ENCODE measurements at regions not wholly inside any gene's neighbourhood (a gene's known extent, or its start where the extent isn't known, plus 50 kb on each side); places are given as distances from the start of the nearest gene placed in this dataset.

DNA sequence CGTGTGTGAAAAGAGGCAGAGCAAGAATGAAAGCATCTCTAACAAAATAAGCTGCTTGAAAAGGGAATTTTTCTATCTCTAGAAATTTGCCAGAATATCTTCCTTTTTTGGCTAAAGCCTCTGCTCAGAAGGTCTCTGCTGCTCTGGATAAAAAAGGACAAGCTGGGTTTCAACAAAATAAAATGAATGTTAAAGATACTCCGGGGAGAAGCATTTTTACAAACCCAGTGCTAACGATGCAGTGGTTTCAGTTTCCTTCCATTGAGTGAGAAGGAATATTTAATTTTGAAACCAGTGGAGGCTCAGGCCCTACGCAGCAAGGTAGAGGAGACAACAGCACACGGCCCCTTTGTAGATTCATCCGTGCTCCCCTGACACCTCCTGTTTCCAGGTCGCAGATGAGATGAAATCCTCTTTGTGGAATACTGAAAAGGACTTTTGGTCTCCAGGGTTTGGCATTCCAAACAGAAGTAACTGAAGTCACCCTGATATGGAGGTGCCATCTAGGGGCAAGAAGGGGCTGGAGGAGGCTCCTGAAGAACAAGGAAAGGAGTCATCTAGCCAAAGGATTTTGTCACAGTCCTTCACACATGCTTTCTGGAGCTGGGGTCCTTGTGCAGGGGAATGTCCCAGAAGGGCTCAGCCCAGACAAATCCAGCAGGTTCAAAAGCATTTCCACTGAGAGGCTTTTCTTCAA, 65.7 kb upstream of the SYT6 start:
- DNase-seq: no peak

DNA sequence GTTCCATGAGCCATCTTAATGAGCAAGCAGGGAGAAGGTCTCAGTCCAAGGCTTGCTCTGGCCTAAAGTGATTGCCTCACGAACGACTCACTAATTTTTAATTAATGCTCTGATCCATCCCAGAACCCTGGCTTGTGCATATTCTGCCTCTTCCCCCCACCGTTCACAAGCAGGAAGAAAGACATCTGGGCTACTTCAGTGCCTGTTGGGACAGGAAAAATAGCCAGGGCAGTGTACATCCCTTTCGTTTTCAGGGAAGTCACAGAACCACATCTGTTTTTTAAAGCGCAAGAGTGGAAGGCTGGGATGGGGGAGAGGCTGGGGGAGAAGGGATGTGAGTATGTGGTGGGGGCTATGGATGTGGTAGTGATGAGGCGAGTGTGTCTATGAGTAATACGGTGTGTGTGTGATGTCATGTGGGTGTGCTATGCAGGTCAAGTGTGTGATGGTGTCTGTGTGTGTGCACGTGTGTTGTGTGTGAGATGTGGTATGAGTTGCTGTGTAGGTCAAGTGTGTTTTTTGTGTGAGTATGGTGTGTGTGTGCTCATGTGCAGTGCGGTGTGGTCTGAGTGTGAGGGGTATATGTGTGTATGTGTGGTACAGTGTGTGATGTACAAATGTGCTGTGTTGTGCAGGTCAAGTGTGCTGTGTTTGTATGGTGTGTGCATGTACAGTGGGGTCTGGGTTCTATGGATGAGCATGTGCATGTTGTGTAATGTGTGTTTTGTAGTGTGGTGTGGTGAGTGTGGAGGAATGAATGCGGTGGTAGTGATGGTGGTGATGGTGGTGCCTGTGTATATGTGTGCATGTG, 64.9 kb upstream of the SYT6 start:
- no peak for DNase-seq

- no peak for DNase-seq
Observed at GRCh38 chr1:114216431-114217173, 62.9 kb upstream of the SYT6 start.

DNA sequence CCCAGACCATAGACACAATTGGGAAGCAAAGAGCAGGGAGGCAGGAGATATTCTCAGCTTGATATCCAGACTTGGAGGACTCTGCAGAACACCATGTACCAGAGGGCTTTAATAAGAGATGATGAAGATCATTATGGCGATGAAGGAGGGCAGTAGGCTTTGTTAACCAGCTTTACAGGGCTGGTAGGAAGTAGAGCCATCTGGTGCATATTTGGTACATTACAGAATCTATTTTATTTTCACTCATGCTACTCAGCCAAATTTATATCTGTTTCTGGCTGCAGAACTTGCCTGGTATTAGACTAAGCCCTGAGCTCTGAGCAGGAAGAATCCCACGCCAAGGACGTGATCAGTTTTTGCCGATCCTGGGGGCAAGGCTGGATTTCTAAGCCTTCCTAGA, 61.8 kb upstream of the SYT6 start:
- no peak for DNase-seq

- DNase-seq: no peak
Observed at GRCh38 chr1:114214016-114214415, 60.3 kb upstream of the SYT6 start.

DNA sequence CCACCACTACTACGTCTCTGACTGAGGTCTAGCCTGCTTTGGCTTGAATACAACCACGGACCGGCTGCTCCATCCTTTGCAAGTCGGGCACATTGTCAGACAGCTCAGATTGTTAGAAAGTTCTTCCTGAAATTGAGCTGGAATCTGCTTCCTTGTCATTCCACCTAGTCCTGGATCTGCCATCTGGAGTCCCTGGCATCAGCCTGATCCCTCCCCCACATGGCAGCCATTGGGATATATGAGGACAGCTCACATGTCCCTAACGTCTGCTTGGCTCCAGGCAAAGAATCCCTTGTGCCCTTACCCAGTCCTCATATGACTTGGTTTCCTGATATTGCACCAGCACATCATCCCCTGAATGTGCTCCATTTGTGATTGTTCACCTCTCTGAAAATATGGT, 56.3 kb upstream of the SYT6 start:
- DNase-seq: no peak

GRCh38 chr1:114208714-114209113, 55.0 kb upstream of the SYT6 start:
- DNase-seq: no peak

DNA sequence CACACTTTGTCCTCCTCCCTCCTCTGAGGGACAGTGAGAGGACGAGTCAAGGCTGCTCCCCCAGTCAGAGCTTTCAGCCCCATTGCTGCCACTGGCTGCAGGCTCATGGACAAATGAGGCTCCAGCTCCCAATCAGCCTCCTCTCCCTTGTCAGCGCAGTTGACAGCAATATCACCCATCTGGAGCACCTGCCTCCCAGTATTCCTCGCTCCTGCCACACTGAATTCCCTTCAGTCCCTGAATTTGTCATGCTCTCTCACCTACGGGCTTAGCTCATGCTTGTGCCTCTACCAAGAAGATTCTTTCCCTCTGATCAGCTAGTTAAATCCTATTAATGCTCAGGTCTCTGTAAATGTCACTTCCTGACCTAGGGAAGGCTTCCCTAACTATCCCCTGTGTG, 54.4 kb upstream of the SYT6 start:
- DNase-seq: no peak

GRCh38 chr1:114207635-114208034, 54.0 kb upstream of the SYT6 start:
- no peak for DNase-seq

DNA sequence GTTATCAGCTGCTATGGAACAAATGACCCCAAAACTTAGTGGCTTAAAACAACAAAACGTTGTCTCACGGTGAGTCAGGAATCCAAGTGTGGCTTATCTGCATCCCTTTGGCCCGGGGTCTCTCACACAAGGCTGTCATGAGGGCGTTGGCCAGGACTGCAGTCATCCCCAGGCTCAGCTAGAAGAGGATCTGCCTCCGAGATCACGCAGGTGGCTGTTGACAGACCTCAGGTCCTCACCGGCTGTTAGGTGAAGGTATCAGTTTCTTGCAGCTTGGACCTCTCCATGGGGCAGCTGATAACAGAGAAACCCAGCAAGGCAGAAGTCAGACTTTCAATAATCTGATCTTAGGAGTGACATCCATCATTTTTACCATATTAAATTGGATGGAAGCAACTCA, 52.7 kb upstream of the SYT6 start:
- no peak for DNase-seq

DNA sequence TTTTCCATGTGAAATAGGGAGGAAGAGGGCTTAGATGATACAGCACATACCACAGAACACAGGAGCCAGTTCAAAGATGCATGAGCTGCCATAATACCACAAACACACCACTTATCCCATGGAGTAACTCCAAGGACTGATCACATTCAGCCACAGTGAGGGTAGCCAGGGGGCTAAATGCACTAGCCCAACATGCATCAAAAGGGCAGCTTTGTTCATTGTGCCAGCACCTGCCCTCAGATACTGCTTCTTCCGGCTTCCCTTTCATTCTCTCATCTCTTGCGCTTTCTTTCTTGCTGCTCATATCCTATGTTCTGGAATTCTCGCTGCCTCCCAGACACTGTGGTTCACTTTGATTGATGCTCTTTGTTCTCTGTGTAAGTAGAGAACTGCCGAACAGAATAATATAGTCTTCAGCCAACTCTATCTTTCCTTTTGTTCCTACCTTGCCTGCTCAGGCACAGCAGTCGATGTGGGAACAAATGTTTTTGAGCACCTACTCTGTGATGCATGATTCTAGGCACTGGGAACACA, 50.0 kb upstream of the SYT6 start:
- DNase-seq: no peak
